GM19025 (cell line): ENCODE measurements at regions not wholly inside any gene's neighbourhood (a gene's known extent, or its start where the extent isn't known, plus 50 kb on each side); places are given as distances from the start of the nearest gene placed in this dataset.
"Not testable (repeated sequence)": the region's sequence is repeated elsewhere in the genome, so short reads cannot be mapped to it uniquely, and the experiment has no call there.

ENCODE experiments used
- ATAC-seq: cut with Tn5 transposase; IDR thresholded peaks from one replicate; pipeline ENCODE4 v1.9.1; 2021; ENCODE audit warnings: mild to moderate bottlenecking, low read depth, moderate library complexity; ENCODE audit not compliant: unreplicated experiment

DNA sequence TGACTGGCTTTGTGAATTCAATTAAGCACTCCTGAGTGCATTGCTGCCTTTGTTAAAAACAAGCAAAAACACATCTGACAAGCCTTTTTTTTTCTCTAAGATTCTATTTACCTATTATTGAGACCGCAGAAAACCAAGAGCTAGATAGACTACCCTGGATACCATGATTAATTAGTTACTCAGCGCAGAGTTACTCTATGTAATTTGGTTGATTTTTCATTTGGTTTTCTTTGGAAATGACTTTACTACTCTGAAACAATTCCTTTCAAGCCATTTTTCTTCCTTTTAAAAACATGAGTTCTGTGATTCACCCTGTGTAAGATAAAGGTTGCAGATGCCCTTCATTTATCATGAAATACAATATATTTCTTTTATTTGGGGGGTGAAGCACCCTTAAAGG lies 421.6 kb upstream of the PIK3R1 start:
- ATAC-seq: no peak

DNA sequence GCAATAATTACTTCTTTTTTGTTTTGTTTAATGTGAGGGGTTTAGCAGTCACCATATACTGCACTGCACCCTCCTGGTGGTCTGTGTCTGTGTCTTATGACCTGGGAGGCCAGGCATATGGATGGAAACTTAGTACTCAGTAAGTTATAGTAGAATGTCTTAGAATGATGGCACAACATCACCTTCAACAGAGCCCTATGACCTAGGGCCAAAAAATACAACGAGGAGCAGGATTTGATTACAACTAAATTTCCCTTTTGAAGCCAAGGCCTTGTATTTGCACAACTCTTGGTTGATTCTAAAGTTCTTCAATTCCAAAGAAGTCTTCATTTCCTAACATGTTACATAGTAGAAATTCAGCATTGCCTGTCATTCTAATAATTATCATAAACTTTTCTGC lies 422.1 kb upstream of the PIK3R1 start:
- ATAC-seq: no peak

DNA sequence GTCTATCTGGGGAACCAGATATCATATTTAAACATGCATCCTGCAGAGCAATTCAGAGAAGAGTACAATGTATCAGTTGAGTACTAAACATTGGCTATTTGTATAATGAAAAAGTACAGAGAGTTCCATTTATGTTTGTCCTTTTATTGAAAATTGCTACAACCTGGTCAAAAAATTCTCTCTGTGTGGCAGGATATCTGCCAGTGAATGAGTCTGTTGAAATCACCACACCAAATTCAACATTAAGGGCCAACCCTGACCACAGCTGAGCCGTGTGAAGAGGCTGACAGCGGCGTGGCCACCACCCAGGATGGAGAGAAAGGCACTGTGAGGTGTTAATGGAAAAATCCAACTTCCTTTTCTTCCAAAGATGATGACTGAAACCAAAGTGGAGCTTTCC lies 422.7 kb upstream of the PIK3R1 start:
- no peak for ATAC-seq

DNA sequence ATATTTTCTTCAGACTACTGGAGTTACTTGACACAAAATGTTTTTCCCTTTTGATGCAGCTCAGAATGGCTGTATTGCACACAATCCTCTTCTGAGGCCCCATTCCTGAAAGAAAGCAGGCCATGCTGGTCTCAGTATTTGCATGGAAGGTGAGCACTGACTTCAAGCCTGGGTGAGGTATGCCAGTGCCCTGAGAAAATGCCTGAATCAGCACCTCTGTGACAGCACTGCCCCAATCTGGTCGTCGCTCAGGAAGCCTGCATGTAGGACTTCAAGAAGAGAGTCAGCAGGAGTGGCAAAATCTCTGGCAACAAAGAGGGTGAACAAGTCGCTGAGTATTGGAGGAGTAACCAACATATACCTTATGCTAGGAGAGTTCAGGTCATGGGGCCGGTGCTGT lies 425.2 kb upstream of the PIK3R1 start:
- ATAC-seq: no peak

DNA sequence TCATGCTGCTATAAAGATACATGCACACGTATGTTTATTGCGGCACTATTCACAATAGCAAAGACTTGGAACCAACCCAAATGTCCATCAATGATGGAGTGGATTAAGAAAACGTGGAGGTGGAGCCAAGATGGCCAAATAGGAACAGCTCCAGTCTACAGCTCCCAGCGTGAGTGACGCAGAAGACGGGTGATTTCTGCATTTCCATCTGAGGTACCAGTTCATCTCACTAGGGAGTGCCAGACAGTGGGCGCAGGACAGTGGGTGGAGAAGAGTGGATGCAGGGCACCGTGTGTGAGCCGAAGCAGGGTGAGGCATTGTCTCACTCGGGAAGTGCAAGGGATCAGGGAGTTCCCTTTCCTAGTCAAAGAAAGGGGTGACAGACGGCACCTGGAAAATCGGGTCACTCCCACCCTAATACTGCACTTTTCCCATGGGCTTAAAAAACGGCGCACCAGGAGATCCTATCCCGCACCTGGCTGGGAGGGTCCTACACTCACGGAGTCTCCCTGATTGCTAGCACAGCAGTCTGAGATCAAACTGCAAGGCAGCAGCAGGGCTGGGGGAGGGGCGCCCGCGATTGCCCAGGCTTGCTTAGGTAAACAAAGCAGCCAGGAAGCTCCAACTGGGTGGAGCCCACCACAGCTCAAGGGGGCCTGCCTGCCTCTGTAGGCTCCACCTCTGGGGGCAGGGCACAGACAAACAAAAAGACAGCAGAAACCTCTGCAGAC lies 435.5 kb upstream of the PIK3R1 start:
- ATAC-seq: not testable (repeated sequence)

DNA sequence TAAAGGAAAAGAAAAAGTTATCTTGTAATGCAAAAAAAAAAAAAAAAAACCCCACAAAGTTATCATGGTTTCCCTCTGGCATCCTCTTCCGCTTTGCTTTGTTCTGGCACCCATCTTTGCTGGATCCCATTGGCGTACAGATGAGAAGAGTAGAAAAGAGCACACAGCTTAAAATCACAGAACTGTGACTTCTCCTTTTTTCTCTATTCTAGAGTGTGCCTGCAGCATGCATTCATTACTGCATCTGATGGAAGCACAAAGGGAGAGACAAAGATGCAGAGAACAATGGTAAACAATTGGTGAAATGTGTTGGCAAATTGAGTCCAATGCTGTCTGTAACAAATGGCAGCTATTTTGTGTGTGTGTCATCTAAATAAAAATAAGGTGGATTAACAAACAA lies 440.8 kb upstream of the PIK3R1 start:
- no peak for ATAC-seq

DNA sequence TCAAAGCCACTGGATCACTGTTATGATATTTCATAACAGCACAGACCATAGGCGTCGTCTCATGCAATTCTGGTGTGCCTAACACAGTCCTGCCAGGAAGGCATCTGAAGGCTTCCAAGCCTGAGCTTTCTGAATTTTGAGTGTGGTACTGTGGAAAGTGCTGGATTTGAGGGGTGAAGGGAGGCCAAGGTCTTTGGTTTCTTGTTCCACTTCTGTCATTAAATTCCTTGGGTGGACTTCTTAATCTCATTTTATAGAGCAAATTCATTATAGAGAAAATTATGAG lies 441.3 kb upstream of the PIK3R1 start:
- no peak for ATAC-seq

DNA sequence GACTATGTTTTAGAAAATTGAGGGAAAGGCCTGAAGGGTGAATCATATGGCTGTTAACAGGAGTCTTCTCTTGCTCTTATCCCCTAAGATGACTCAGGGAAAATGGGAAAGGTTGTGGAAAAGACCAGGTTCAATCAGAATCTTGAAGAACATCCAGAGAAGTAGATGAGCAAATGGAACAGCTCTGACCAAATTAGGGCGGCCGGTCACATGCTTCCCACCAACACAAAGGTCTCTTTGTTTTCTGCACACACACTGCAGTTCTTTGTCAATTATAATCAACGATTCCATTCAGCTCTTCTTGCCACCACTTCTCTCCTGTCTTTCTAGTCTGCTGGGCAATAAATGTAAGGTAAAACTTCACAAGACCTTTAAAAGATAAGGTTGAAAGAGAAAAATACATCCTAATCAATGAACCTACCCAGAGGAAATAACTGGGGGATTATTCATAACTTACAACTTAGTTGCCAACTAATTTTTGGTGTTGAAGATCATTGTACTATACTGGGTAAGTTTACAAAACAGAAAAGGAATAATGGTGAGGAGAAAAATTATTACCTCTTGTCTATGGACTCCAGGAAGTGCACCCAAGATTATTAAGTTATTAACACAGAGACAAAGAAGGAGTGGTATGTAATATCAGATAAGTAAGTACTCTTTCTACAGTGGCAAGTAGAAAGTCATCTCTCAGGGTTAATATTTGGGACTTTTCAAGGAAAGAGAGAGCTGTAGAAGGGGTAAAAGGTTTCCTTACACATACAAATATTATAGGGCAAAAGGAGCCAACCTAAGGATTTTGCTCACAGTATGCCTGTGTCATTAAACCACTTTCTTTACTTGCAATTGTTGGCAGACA lies 441.9 kb upstream of the PIK3R1 start:
- no peak for ATAC-seq

DNA sequence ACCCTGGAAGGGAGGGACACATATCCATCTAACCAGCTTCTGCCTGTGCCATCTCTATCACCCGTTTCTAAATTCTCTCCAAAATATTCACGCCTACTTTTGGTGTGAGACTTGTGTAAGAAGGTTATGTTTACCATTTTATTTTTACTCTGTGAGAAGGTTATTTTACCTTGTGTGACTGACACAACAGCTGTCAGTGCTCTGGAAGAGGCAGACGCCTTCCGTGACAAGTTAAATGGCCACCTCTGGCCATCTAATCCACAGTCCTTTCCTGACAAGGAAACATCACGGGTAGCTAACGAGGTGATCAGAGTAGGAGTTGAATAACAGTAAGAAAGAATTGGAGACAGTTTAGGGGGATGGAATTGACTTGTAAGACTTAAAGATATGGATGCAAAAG lies 443.8 kb upstream of the PIK3R1 start:
- ATAC-seq: no peak

DNA sequence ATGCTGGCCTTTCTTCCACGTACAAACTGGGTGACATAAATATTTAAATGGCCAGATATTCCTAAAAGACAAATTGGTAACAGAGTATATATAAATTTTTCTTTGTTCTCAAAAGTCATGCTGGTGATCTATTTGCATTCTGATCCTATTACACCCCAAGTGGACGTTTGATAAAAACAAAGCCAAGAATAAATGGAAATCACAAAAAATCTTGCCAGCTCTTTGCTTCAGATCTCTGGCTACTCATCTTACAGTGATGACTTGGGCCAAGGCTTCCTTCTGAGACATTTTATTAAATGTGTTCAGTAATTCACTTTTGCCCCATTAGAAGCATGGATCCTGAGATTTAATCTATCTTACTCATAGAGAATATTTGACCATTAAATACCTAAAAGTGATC lies 444.3 kb upstream of the PIK3R1 start:
- no peak for ATAC-seq

DNA sequence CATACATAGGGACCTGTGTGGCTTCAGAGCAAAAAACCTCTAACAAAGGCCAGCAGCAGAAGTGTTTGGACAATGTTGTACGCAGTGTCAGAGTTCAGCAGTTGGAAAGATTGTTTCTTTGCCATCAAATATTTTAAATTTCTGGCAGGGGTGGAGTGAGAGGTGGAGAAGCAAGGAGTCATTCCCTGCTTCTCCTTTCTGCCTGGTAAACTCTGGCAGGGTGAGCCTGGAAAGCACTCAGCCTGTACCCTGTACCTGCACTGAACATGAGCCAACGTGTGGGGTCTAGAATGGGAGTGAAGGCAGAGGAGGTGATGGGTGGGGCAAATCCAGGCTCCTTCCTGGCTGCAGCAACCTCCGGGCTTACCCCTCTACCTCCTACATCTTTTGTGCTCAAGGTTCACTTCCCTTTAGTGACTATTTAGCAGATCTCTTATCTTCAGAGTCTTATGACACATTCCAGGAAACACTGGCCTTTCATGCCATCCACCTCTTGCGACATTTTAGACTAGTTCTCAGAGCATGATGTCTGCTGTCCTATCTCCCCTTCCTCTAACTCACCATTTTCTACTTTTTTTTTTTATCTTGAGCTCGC lies 445.0 kb upstream of the PIK3R1 start:
- no peak for ATAC-seq

DNA sequence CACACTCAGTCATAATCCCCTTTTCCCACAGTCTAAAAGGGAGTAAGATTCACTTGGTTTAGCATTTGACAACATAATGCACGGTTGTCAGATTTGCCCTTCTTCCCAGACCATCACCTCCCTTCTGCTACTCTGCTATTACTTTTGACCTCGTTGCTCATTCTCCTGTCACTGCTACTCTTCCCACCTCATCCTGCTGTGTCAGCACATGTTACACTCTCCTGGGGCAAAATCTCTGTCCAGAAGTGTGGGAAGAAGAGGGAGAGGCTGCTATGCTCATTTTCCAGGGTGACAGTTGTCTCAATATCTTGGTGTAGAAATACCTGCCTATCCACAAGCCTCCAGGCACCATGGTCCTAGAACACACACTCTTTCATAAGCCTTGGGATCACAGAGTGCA lies 449.9 kb upstream of the PIK3R1 start:
- ATAC-seq: no peak

DNA sequence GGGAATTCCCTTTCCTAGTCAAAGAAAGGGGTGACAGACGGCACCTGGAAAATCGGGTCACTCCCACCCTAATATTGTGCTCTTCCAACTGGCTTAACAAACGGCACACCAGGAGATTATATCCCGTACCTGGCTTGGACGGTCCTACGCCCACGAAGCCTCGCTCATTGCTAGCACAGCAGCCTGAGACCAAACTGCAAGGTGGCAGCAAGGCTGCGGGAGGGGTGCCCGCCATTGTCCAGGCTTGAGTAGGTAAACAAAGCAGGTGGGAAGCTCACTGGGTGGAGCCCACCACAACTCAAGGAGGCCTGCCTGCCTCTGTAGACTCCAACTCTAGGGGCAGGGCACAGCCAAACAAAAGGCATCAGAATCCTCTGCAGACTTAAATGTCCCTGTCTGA lies 457.8 kb upstream of the PIK3R1 start:
- ATAC-seq: not testable (repeated sequence)

DNA sequence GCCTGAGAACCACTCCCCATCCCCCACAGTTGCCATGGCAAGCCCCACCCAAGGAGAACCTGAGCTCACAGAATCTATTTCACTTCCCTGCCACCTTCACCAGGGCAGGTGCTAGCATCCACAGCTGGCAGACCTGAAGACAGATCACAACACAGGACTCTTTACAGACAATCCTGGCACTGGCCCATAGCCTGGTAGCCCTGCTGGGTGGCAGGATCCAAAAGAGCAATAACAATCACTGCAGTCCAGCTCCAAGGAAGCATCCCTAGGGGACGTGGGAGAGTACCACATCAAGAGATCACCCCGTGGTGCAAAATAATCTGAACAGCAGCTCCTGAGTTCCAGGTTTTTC lies 463.2 kb upstream of the PIK3R1 start:
- no peak for ATAC-seq

DNA sequence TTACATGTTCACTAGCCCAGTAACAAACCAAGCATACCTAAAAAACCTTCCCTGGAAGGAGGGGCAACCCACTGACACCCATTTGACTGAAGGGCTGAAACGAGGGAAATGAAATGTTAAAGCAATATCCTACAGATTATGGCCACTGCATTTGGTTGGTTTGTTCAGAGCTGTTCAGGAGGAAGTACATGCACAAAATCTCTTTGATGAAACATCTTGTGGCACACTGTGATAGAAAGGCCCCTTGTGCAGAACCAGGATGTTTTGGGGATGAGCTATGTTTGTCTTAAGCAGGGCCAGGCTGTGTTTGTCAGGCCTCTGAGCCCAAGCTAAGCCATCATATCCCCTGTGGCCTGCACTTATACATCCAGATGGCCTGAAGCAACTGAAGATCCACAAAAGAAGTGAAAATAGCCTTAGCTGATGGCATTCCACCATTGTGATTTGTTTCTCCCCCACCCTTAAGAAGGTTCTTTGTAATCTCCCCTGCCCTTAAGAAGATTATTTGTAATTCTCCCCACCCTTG lies 467.3 kb upstream of the PIK3R1 start:
- ATAC-seq: no peak

DNA sequence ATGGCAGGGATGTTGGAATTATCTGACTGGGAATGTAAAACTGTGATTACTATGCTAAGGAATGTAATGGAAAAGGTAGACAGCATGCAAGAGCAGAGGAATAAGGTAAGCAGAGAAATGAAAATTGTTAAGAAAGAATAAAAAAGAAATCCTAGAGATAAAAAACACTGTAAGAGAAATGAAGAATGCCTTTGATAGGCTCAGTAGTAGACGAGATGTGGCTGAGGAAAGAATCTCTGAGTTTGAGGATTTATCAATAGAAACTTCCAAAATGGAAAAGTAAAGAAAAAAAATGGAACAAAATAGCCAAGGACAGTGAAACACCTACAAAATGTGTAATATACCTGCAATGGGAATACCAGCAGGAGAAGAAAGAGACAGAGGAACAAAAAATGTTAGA lies 468.5 kb upstream of the PIK3R1 start:
- ATAC-seq: no peak

DNA sequence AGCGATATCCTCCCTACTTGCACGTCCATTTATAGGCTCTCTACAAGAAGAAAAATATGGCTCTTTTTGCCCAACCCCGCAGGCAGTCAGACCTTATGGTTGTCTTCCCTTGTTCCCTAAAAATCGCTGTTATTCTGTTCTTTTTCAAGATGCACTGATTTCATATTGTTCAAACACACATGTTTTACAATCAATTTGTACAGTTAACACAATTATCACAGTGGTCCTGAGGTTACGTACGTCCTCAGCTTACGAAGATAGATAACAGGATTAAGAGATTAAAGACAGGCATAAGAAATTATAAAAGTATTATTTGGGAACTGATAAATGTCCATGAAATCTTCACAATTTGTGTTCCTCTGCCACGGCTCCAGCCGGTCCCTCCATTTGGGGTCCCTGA lies 468.9 kb upstream of the PIK3R1 start:
- not testable (repeated sequence) for ATAC-seq

DNA sequence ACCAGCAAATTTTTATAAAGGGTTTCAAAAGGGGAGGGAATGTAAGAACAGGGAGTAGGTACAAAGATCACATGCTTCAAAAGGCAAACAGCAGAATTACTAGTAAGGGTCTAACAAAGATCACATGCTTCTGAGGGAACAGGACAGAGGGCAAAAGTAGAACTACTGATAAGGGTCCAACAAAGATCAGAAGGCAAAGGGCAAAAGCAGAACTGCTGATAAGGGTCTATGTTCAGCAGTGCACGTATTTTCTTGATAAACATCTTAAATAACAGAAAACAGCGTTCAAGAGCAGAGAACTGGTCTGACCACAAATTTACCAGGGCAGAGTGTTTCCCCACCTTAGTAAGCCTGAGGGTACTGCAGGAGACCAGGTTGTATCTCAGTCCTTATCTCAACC lies 469.5 kb upstream of the PIK3R1 start:
- ATAC-seq: no peak

DNA sequence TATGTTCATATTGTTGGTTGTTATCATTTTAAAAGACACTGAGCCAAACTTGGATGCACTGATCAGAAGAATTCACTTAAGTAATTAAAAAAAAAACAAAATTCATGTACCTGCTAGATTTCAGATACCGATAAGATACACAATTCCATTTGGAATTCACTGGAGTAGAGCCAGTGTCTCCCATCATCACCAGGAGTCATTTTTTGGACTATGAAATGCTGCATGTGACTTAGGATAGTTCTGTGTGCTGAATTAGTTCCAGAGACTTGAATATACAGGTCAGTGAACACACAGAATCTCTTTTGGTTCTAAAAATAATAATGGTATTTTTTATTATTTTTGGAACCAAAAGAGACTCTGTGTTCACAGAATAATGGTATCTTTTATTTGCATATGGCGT lies 482.6 kb upstream of the PIK3R1 start:
- ATAC-seq: no peak

DNA sequence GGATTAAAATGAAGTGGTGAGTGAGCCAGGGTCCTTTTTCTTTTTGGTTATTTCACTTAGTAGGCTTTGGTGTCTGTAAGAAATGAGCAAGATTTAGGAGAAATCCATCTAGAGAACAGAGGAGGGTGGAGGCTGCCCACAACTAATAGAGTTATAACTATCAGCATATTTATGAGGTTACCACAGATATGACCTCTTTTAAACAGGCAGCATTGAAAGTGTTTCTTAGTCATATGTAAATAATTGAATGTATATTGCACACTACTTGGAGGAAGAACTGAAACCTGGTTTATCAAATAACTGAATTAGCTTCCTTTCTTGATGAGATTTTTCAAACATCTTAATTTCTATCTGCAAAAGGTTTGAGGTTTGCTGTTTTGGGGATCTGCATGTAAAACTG lies 483.1 kb upstream of the PIK3R1 start:
- ATAC-seq: no peak

DNA sequence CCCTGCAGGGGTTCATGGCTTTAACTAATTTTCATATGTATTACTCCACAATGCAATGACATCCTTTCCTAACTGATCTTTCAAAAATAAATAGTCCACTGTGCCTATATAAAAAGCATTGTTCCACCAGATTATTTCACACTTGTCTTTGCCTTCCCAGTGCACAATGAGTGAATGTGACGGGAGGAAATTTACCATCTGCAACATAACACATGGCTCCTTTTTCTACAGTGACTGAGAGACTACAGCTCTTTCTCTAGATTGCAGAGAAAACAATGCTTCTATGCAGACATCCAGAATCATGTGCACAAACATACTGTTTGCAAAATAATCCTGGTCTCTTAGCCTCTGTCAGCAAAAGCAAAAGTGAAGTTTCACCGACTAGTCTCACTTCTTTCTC lies 483.7 kb upstream of the PIK3R1 start:
- ATAC-seq: no peak
